ENCODE measurements at regions not wholly inside any gene's neighbourhood (a gene's known extent, or its start where the extent isn't known, plus 50 kb on each side); places are given as distances from the start of the nearest gene placed in this dataset.

DNA sequence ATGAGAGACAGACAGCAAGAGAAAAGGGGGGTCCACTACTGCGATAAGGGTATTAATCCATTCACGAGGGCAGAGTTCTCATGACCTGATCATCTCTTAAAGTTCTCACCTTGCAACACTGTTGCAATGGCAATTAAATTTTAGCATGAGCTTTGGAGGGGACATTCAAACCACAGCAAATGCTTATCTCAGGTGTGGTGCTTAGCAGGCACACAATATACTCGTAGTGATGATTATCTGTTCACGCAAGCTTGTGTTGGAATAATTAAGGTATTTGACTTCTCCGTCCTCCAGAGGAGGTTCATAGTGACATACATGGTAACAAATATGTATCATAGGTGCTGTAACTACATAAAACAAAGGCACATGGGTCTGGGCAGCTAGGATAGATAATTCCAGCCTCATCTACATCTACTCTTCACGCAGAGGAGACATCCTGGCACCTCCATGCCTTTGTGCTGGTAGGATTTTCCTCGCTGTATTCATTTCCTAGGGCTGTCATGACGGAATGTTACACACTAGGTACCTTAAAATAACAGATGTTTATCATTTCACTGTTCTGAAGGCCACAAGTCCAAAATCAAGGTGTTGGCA is 221.2 kb downstream of the RBM19 start:
- TF ChIP-seq, protein P1, sequence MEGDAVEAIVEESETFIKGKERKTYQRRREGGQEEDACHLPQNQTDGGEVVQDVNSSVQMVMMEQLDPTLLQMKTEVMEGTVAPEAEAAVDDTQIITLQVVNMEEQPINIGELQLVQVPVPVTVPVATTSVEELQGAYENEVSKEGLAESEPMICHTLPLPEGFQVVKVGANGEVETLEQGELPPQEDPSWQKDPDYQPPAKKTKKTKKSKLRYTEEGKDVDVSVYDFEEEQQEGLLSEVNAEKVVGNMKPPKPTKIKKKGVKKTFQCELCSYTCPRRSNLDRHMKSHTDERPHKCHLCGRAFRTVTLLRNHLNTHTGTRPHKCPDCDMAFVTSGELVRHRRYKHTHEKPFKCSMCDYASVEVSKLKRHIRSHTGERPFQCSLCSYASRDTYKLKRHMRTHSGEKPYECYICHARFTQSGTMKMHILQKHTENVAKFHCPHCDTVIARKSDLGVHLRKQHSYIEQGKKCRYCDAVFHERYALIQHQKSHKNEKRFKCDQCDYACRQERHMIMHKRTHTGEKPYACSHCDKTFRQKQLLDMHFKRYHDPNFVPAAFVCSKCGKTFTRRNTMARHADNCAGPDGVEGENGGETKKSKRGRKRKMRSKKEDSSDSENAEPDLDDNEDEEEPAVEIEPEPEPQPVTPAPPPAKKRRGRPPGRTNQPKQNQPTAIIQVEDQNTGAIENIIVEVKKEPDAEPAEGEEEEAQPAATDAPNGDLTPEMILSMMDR (IDR thresholded peaks at IDR 0.05): no peak
- TF ChIP-seq POLR2A (IDR thresholded peaks at IDR 0.05; ENCODE audit: low read depth) (no peak), POLR2AphosphoS5 (IDR thresholded peaks at IDR 0.05) (no peak), EP300 (IDR thresholded peaks at IDR 0.05) (no peak)

Measured in esophagus muscularis mucosa (tissue), 4 donors.